ENCODE measurements at regions not wholly inside any gene's neighbourhood (a gene's known extent, or its start where the extent isn't known, plus 50 kb on each side); places are given as distances from the start of the nearest gene placed in this dataset.
"Not testable (repeated sequence)": the region's sequence is repeated elsewhere in the genome, so short reads cannot be mapped to it uniquely, and the experiment has no call there.

DNA sequence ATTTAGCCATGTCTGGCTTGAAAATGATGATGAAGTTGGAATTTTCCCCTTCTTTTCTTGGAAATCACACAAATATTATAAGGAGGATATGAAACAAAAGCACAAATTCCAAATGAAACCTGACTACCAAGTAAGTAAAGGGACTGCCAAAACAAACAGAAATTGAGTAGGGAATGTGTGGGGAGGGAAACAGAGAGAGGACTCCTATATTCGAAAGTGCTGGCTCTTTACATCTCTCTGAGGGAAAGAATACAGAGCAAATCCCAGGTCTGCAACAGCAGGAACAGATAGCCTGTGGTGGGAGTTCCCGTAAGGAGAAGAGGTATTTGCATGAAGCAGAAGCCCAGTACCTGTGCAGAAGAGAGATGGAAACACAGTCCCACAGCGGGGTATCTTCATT lies 583.7 kb downstream of the EPM2A start:
- Histone ChIP-seq H3K4me3 (no peak overlapping the region), H3K27me3 (no peaks in the 10 kb centered on the region), H3K36me3 (no peaks in the 10 kb centered on the region), H3K4me1 (no peaks in the 10 kb centered on the region), H3K27ac (no peak overlapping the region), H3K9me3 (no peaks in the 10 kb centered on the region)
- DNase-seq: no peak
- no peak for TF ChIP-seq POLR2A (IDR thresholded peaks at IDR 0.05)
- TF ChIP-seq, protein P1, sequence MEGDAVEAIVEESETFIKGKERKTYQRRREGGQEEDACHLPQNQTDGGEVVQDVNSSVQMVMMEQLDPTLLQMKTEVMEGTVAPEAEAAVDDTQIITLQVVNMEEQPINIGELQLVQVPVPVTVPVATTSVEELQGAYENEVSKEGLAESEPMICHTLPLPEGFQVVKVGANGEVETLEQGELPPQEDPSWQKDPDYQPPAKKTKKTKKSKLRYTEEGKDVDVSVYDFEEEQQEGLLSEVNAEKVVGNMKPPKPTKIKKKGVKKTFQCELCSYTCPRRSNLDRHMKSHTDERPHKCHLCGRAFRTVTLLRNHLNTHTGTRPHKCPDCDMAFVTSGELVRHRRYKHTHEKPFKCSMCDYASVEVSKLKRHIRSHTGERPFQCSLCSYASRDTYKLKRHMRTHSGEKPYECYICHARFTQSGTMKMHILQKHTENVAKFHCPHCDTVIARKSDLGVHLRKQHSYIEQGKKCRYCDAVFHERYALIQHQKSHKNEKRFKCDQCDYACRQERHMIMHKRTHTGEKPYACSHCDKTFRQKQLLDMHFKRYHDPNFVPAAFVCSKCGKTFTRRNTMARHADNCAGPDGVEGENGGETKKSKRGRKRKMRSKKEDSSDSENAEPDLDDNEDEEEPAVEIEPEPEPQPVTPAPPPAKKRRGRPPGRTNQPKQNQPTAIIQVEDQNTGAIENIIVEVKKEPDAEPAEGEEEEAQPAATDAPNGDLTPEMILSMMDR (IDR thresholded peaks at IDR 0.05): no peak

DNA sequence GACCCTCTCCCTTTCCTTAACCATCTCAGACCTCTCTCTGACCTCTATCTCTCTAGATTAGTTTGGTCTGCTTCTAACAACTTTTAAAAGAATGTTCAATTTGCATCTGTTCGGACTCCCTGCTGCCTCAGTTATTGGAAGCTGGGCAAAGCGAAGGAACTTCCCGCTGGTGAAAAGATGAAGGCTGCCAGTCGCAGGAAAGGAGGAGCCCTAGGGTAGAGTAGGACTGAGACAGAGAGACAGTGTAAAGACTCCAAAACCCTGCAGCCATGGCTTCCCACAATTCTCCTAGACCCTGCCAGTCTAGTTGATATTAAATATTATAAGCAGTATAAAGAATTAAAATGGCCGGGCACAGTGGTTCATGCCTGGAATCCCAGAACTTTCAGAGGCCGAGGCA lies 581.8 kb downstream of the EPM2A start:
- Histone ChIP-seq H3K9me3 (no peaks in the 10 kb centered on the region), H3K4me3 (no peak overlapping the region), H3K27ac (no peak overlapping the region), H3K36me3 (no peaks in the 10 kb centered on the region), H3K27me3 (no peaks in the 10 kb centered on the region), H3K4me1 (no peaks in the 10 kb centered on the region)
- no peak for DNase-seq
- TF ChIP-seq, protein P1 (IDR thresholded peaks at IDR 0.05): no peak

DNA sequence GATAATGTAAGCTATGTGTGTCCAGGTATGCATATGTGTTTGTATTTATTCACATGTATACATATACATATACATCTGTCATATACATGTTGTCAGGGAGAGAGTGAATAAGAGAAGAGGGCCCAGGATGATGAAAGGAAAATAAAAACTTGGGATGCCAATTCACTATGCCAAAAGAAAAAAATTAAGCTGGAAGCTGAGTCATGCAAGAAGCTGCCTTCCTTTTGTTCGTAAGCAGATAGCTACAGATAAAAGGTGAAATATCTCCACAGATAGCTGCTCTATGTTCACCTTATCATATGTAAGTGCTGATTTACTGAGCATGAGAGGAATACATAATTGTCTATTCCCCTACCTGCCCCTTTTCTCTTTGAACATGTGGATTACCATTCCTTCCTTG lies 579.9 kb downstream of the EPM2A start:
- no peak overlapping the region for H3K4me3 ChIP-seq
- no peaks in the 10 kb centered on the region for H3K36me3 ChIP-seq
- H3K4me1 ChIP-seq: no peaks in the 10 kb centered on the region
- TF ChIP-seq POLR2A (IDR thresholded peaks at IDR 0.05): no peak
- no peaks in the 10 kb centered on the region for H3K27me3 ChIP-seq
- no peak overlapping the region for H3K27ac ChIP-seq
- DNase-seq: no peak
- H3K9me3 ChIP-seq: peaks cover 0 to 7% (median 0%) of the 10 kb centered on the region in 4 donors

DNA sequence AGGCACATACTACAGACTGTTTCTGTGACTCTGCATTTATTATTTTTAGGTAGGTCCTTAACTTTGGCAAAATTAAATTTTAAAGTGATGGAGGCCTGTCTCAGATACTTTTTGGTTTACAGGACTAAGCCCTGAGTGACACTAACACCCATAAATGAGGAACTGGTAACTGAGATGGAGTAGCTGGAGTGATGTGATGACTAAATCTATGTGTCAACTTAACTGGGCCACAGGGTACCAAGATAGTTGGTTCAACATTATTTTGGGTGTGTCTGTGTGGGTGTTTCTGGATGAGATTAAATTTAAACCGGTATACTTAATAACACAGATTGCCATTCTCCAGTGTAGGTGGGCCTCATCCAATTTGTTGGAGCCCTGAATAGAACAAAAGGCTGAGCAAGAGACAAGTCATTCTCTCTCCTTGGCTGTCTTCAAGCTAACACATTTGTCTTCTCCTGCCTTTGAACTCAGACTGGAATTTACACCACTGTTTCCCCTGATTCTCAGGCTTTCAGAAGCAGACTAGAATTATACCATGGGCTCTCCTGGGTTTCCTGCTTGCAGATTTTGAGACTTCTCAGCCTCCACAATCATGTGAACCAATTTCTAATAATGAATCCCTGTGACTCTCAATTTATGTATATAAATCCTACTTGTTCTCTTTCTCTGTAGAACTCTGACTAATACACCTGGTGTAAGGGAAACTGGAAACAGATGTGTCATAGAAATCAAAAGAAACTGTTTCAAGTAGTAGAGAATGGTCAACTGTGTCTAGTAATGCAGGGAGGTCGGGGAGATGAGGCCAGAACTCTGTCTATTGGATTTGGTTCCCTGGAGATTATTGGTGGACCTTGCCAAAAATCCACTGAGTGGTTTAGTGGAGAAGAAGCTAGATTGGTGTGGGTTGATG lies 579.2 kb downstream of the EPM2A start:
- H3K4me1 ChIP-seq: no peaks in the 10 kb centered on the region
- DNase-seq: no peak
- H3K27me3 ChIP-seq: no peaks in the 10 kb centered on the region
- TF ChIP-seq, protein P1 (IDR thresholded peaks at IDR 0.05): no peak
- TF ChIP-seq POLR2A (IDR thresholded peaks at IDR 0.05): no peak
- peaks cover 0 to 7% (median 0%) of the 10 kb centered on the region in 4 donors for H3K9me3 ChIP-seq
- H3K27ac ChIP-seq: no peak overlapping the region
- H3K4me3 ChIP-seq: no peak overlapping the region
- no peaks in the 10 kb centered on the region for H3K36me3 ChIP-seq

DNA sequence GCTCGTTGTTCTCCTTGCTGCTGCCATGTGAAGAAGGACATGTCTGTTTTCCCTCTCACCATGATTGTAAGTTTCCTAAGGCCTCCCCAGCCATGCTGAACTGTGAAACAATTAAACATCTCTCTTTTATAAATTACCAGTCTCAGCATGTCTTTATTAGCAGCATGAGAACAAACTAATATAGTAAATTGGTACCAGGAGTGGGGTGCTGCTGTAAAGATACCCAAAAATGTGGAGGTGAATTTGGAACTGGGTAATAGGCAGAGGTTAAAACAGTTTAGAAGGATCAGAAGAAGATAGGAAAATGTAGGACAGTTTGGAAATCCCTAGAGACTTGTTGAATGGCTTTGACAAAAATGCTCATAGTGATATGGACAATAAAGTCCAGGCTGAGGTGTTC lies 576.7 kb downstream of the EPM2A start:
- not testable (repeated sequence) for H3K27ac ChIP-seq, H3K9me3 ChIP-seq, H3K36me3 ChIP-seq, H3K4me1 ChIP-seq, H3K4me3 ChIP-seq, H3K27me3 ChIP-seq, DNase-seq

DNA sequence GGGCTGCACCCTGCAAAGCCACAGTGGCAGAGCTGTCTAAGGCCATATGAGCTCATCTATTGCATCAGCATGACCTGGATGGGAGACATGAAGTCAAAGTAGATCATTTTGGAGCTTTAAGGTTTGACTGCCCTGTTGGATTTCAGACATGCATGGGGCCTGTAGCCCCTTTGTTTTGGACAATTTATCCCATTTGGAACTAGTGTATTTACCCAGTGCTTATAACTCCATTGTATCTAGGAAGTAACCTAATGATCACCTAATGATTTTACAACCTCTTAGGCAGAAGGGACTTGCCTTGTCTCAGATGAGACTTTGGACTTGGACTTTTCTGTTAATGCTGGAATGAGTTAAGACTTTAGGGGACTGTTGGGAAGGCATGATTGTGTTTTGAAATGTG lies 575.4 kb downstream of the EPM2A start:
- Histone ChIP-seq H3K27ac (no peak overlapping the region), H3K27me3 (no peaks in the 10 kb centered on the region), H3K9me3 (peaks cover 0 to 7% (median 0%) of the 10 kb centered on the region in 4 donors), H3K4me1 (no peaks in the 10 kb centered on the region), H3K36me3 (no peaks in the 10 kb centered on the region), H3K4me3 (no peak overlapping the region)
- TF ChIP-seq, protein P1 (IDR thresholded peaks at IDR 0.05): no peak
- no peak for TF ChIP-seq POLR2A (IDR thresholded peaks at IDR 0.05)
- DNase-seq: no peak

Data from Peyer's patch (tissue), 4 donors.